GM23338 (cell line): ENCODE measurements at regions not wholly inside any gene's neighbourhood (a gene's known extent, or its start where the extent isn't known, plus 50 kb on each side); places are given as distances from the start of the nearest gene placed in this dataset.

ENCODE experiments used
- ATAC-seq: fragments of 200-7000 bp; cut with Tn5 transposase; 3 replicates; pipeline ENCODE4 v1.9.1; 2020
- DNase-seq: peaks from one replicate; pipeline ENCODE4 v3.0.0-alpha.2; 2015; ENCODE audit warnings: low spot score
- H2AFZ ChIP-seq: fragments of 200-600 bp; sonication (generic); 2 replicates; pipeline ENCODE4 v1.8.0; 2016; ENCODE audit warnings: antibody characterized with exemption, mild to moderate bottlenecking, moderate library complexity
- H3F3A ChIP-seq: fragments of 200-600 bp; sonication (generic); replicated peaks from 2 replicates; pipeline ENCODE4 v1.8.0; 2017; ENCODE audit warnings: antibody characterized with exemption, mixed run types, low read depth
- H3K27ac ChIP-seq: fragments of 200-600 bp; sonication (generic); 2 replicates; pipeline ENCODE4 v1.6.1; 2016; ENCODE audit warnings: low read depth
- H3K27me3 ChIP-seq: fragments of 200-600 bp; sonication (generic); 2 replicates; pipeline ENCODE4 v1.8.0; 2016; ENCODE audit warnings: mild to moderate bottlenecking, mixed run types, moderate library complexity; ENCODE audit not compliant: insufficient read depth
- H3K36me3 ChIP-seq: fragments of 200-600 bp; sonication (generic); 2 replicates; pipeline ENCODE4 v1.8.0; 2016; ENCODE audit warnings: mild to moderate bottlenecking; ENCODE audit not compliant: insufficient read depth
- H3K4me1 ChIP-seq: fragments of 200-600 bp; sonication (generic); 2 replicates; pipeline ENCODE4 v1.8.0; 2016; ENCODE audit warnings: mild to moderate bottlenecking, moderate library complexity; ENCODE audit not compliant: insufficient read depth
- H3K4me2 ChIP-seq: fragments of 200-600 bp; sonication (generic); 2 replicates; pipeline ENCODE4 v1.7.1; 2017; ENCODE audit warnings: mixed run types
- H3K4me3 ChIP-seq: fragments of 200-600 bp; sonication (generic); 2 replicates; pipeline ENCODE4 v1.6.1; 2016; ENCODE audit warnings: mixed run types
- H3K79me2 ChIP-seq: fragments of 200-600 bp; sonication (generic); replicated peaks from 2 replicates; pipeline ENCODE4 v1.8.0; 2017; ENCODE audit warnings: mild to moderate bottlenecking; ENCODE audit not compliant: insufficient read depth
- H3K9me2 ChIP-seq: fragments of 200-600 bp; sonication (generic); 2 replicates; pipeline ENCODE4 v1.8.0; 2017; ENCODE audit not compliant: insufficient read depth
- H4K20me1 ChIP-seq: fragments of 200-600 bp; sonication (generic); replicated peaks from 2 replicates; pipeline ENCODE4 v1.8.0; 2017; ENCODE audit warnings: mild to moderate bottlenecking; ENCODE audit not compliant: insufficient read depth
- H3K27ac Mint-ChIP-seq: 2 replicates; pipeline ENCODE4 v1.8.0; 2020; ENCODE audit warnings: inconsistent platforms, mild to moderate bottlenecking, moderate library complexity, mixed read lengths
- H3K27me3 Mint-ChIP-seq: 3 replicates; pipeline ENCODE4 v1.8.0; 2022; ENCODE audit warnings: low read depth, mild to moderate bottlenecking, moderate library complexity, mixed read lengths, inconsistent platforms; ENCODE audit not compliant: insufficient read depth, poor library complexity
- H3K36me3 Mint-ChIP-seq: 3 replicates; pipeline ENCODE4 v1.8.0; 2021; ENCODE audit warnings: low read depth, mild to moderate bottlenecking, inconsistent platforms, moderate library complexity, mixed read lengths
- H3K4me1 Mint-ChIP-seq: 3 replicates; pipeline ENCODE4 v1.8.0; 2020; ENCODE audit warnings: mild to moderate bottlenecking, inconsistent platforms, mixed read lengths
- H3K4me3 Mint-ChIP-seq: 3 replicates; pipeline ENCODE4 v1.8.0; 2021; ENCODE audit warnings: moderate library complexity, mild to moderate bottlenecking, inconsistent platforms, mixed read lengths
- H3K9me3 Mint-ChIP-seq: 3 replicates; pipeline ENCODE4 v1.8.0; 2020; ENCODE audit warnings: moderate library complexity, mild to moderate bottlenecking, inconsistent platforms, mixed read lengths
- CREB1 ChIP-seq: fragments of 250-450 bp; sonication (Bioruptor Pico); IDR thresholded peaks from 2 replicates; pipeline ENCODE4 v1.5.0; 2020; ENCODE audit warnings: low read depth, mild to moderate bottlenecking, moderate library complexity
- CTCF ChIP-seq, 2 experiments: fragments of 200-600 bp in 1 of 2; sonication (generic) in 1 of 2; conservative IDR thresholded peaks; 2 replicates each; pipeline versions ENCODE4 v1.5.1 to v1.6.1; 2016 to 2017; ENCODE audit warnings: antibody characterized with exemption in 2 of 2, low read depth in 2 of 2, mild to moderate bottlenecking in 2 of 2, moderate library complexity in 1 of 2
- ETS1 ChIP-seq: IDR thresholded peaks from 2 replicates; pipeline ENCODE4 v1.6.1; 2016; ENCODE audit warnings: antibody characterized with exemption
- EZH2 ChIP-seq: fragments of 200-600 bp; sonication (generic); IDR thresholded peaks from one replicate; pipeline ENCODE4 v1.8.0; 2017; ENCODE audit warnings: antibody characterized with exemption, mild to moderate bottlenecking, low read depth; ENCODE audit not compliant: unreplicated experiment
- EZH2phosphoT487 ChIP-seq: fragments of 200-600 bp; sonication (generic); IDR thresholded peaks from one replicate; pipeline ENCODE4 v1.8.1; 2018; ENCODE audit warnings: antibody characterized with exemption; ENCODE audit not compliant: unreplicated experiment
- JUNB ChIP-seq: IDR thresholded peaks from one replicate; pipeline ENCODE4 v1.6.1; 2016; ENCODE audit warnings: antibody characterized with exemption; ENCODE audit not compliant: unreplicated experiment
- NANOG ChIP-seq: IDR thresholded peaks from 2 replicates; pipeline ENCODE4 v1.6.1; 2016; ENCODE audit warnings: antibody characterized with exemption, borderline replicate concordance
- POLR2AphosphoS5 ChIP-seq: IDR thresholded peaks from 2 replicates; pipeline ENCODE4 v1.6.1; 2016; ENCODE audit warnings: antibody characterized with exemption, low read depth
- REST ChIP-seq: IDR thresholded peaks from one replicate; pipeline ENCODE4 v1.6.1; 2018; ENCODE audit warnings: antibody characterized with exemption; ENCODE audit not compliant: unreplicated experiment
- STAT1 ChIP-seq: IDR thresholded peaks from one replicate; pipeline ENCODE4 v1.6.1; 2016; ENCODE audit warnings: antibody characterized with exemption; ENCODE audit not compliant: unreplicated experiment
- ZNF114 ChIP-seq: fragments of 250-450 bp; sonication (Bioruptor Pico); IDR thresholded peaks from 2 replicates; pipeline ENCODE4 v1.5.0; 2020; ENCODE audit warnings: mild to moderate bottlenecking, moderate library complexity
- ZNF331 ChIP-seq: fragments of 250-450 bp; sonication (Bioruptor Pico); IDR thresholded peaks from 2 replicates; pipeline ENCODE4 v1.5.0; 2020; ENCODE audit warnings: low read depth, mild to moderate bottlenecking, moderate library complexity
- ZNF462 ChIP-seq: fragments of 250-450 bp; sonication (Bioruptor Pico); IDR thresholded peaks from 2 replicates; pipeline ENCODE4 v1.5.0; 2020; ENCODE audit warnings: mild to moderate bottlenecking, moderate library complexity

- H3K4me2 ChIP-seq = no peak overlapping the region
- Mint-ChIP-seq H3K27ac (no peak overlapping the region), H3K4me1 (peaks cover 34% of the 10 kb centered on the region), H3K9me3 (peaks cover 24% of the 10 kb centered on the region), H3K4me3 (no peak overlapping the region), H3K36me3 (peaks cover 20% of the 10 kb centered on the region), H3K27me3 (peaks cover 2% of the 10 kb centered on the region)
- ATAC-seq (no peak), DNase-seq (no peak)
- peaks cover 38% of the 10 kb centered on the region for H3K4me1 ChIP-seq
- H3K79me2 ChIP-seq = no peaks in the 10 kb centered on the region
- no peak overlapping the region for H2AFZ ChIP-seq
- no peaks in the 10 kb centered on the region for H3K27me3 ChIP-seq
- no peak overlapping the region for H3K4me3 ChIP-seq
- H3F3A ChIP-seq = no peaks in the 10 kb centered on the region
- no peaks in the 10 kb centered on the region; the same call in 1 of the 2 replicates for H3K36me3 ChIP-seq
- H4K20me1 ChIP-seq = no peaks in the 10 kb centered on the region
- TF ChIP-seq EZH2 = no peak
- TF ChIP-seq NANOG = no peak
- TF ChIP-seq ZNF331 (CRISPR knock-in tag) = no peak
- TF ChIP-seq CREB1 = no peak
- TF ChIP-seq ZNF114 = no peak
- no peak for TF ChIP-seq REST
- TF ChIP-seq JUNB = no peak
- no peak for TF ChIP-seq POLR2AphosphoS5
- TF ChIP-seq STAT1 = no peak
- no peak for TF ChIP-seq EZH2phosphoT487
- TF ChIP-seq ZNF462 (CRISPR knock-in tag) = no peak
- TF ChIP-seq CTCF (conservative IDR thresholded peaks at IDR 0.05; ENCODE audit: low read depth in 2 of 2) = no peak
- no peak for TF ChIP-seq ETS1
- H3K27ac ChIP-seq = 0 out of 2 replicates have a peak overlapping the region, but pooled peaks have one; percentile 12
- H3K9me2 ChIP-seq = no peaks in the 10 kb centered on the region
Observed at GRCh38 chr2:215617060-215617824, 181.4 kb upstream of the FN1 start.
